ENCODE measurements at regions not wholly inside any gene's neighbourhood (a gene's known extent, or its start where the extent isn't known, plus 50 kb on each side); places are given as distances from the start of the nearest gene placed in this dataset.

GRCh38 chr1:239879321-239880170 is 212.1 kb upstream of the FMN2 start:
- TF ChIP-seq POLR2AphosphoS5 (IDR thresholded peaks at IDR 0.05; ENCODE audit: borderline replicate concordance, low read depth, low read length): no peak
- no peak for TF ChIP-seq EZH2 (IDR thresholded peaks at IDR 0.05)
- TF ChIP-seq FOXP2 (optimal IDR thresholded peaks at IDR 0.05; ENCODE audit: control extremely low read depth, extremely low read length, insufficient read depth): no peak

All from SK-N-MC (cell line).